GM21737 (cell line): ENCODE measurements at regions not wholly inside any gene's neighbourhood (a gene's known extent, or its start where the extent isn't known, plus 50 kb on each side); places are given as distances from the start of the nearest gene placed in this dataset.
"Not testable (repeated sequence)": the region's sequence is repeated elsewhere in the genome, so short reads cannot be mapped to it uniquely, and the experiment has no call there.

Experiments
- ATAC-seq: cut with Tn5 transposase; IDR thresholded peaks from one replicate; pipeline ENCODE4 v1.9.1; 2021; ENCODE audit warnings: mild to moderate bottlenecking, moderate library complexity; ENCODE audit not compliant: unreplicated experiment

GRCh38 chr4:189215574-189215973 is 725.1 kb upstream of the FRG1 start:
- no peak for ATAC-seq

GRCh38 chr4:189221691-189222090 is 719.0 kb upstream of the FRG1 start:
- ATAC-seq = no peak

GRCh38 chr4:189228726-189229125 is 711.9 kb upstream of the FRG1 start:
- no peak for ATAC-seq

- ATAC-seq = no peak
Observed at GRCh38 chr4:189232274-189232673, 708.4 kb upstream of the FRG1 start.

- ATAC-seq = not testable (repeated sequence)
Observed at GRCh38 chr4:189233754-189234153, 706.9 kb upstream of the FRG1 start.

GRCh38 chr4:189234948-189235347 is 705.7 kb upstream of the FRG1 start:
- not testable (repeated sequence) for ATAC-seq

GRCh38 chr4:189235599-189235998 is 705.1 kb upstream of the FRG1 start:
- no peak for ATAC-seq

GRCh38 chr4:189236321-189236720 is 704.4 kb upstream of the FRG1 start:
- ATAC-seq = not testable (repeated sequence)

- no peak for ATAC-seq
Observed at GRCh38 chr4:189237340-189237739, 703.3 kb upstream of the FRG1 start.

- ATAC-seq = no peak
Observed at GRCh38 chr4:189255636-189256035, 685.0 kb upstream of the FRG1 start.

- no peak for ATAC-seq
Observed at GRCh38 chr4:189261475-189261874, 679.2 kb upstream of the FRG1 start.

GRCh38 chr4:189265515-189265914 is 675.2 kb upstream of the FRG1 start:
- ATAC-seq = no peak

GRCh38 chr4:189267312-189267965 is 673.2 kb upstream of the FRG1 start:
- no peak for ATAC-seq

GRCh38 chr4:189278597-189279165 is 662.0 kb upstream of the FRG1 start:
- no peak for ATAC-seq

GRCh38 chr4:189279188-189279587 is 661.5 kb upstream of the FRG1 start:
- ATAC-seq = no peak

- no peak for ATAC-seq
Observed at GRCh38 chr4:189285377-189285776, 655.3 kb upstream of the FRG1 start.

- no peak for ATAC-seq
Observed at GRCh38 chr4:189291939-189292338, 648.7 kb upstream of the FRG1 start.

- no peak for ATAC-seq
Observed at GRCh38 chr4:189293459-189293858, 647.2 kb upstream of the FRG1 start.

GRCh38 chr4:189294574-189294973 is 646.1 kb upstream of the FRG1 start:
- ATAC-seq = no peak

- no peak for ATAC-seq
Observed at GRCh38 chr4:189299706-189300105, 641.0 kb upstream of the FRG1 start.

GRCh38 chr4:189301692-189302091 is 639.0 kb upstream of the FRG1 start:
- ATAC-seq = no peak

- no peak for ATAC-seq
Observed at GRCh38 chr4:189302719-189303118, 638.0 kb upstream of the FRG1 start.

GRCh38 chr4:189304167-189304566 is 636.5 kb upstream of the FRG1 start:
- no peak for ATAC-seq
